ENCODE measurements at regions not wholly inside any gene's neighbourhood (a gene's known extent, or its start where the extent isn't known, plus 50 kb on each side); places are given as distances from the start of the nearest gene placed in this dataset.
A peak's percentile ranks its signal among the peaks of the same experiment; 100 is the strongest.
"Not testable (repeated sequence)": the region's sequence is repeated elsewhere in the genome, so short reads cannot be mapped to it uniquely, and the experiment has no call there.

- peak; percentile 51 for DNase-seq (ENCODE audit: low spot score)
These were observed 115.9 kb upstream of the CACUL1 start for GRCh38 chr10:118870467-118871243.

DNA sequence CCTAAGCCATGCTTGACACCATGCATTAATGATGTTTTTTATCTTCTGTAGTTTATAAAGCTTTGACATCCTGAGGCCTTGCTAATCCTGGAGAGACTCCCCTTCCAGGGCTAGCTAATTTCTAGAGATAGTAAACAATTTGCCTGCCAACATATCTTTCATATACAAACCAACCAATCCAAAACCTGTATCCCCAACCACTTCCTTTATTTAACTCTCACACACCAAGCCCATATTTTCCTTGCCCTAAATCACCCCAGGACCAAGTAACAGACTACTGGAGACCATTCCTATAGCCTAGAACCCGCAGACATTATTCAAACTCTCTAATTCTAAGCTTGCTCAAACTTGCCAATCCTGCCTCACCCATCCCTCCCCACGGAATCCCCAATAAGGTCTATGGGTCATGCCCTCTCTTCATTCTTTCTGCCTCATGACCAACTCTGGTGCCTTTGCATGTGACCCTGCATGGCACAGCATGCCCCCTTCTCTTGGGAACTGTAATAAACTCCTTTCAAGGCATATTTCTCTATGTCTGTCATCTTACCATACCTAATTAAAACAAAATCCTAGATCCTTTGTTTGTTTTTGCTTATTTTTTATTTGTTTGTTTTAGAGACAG, 116.6 kb upstream of the CACUL1 start:
- no peak for DNase-seq (ENCODE audit: low spot score)

GRCh38 chr10:118873091-118873737, 118.4 kb upstream of the CACUL1 start:
- no peak for DNase-seq (ENCODE audit: low spot score)

DNA sequence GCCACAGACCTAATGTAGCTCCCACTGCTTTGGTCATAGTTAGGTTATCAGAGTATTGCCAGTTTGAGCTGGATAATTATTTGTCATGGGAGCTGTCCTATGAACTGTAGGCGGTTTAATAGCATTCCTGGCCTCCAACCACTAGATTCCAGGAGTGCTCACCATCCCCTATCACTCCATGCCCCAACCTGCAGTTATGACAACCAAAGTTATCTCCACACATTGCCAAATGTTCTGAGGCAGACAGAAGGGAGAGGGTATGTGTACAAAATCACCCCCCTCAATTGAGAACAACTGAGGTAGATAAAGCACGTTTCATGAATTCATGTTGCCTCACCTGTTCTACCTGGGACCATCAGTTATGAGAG, 119.0 kb upstream of the CACUL1 start:
- DNase-seq (ENCODE audit: low spot score), result no peak

DNA sequence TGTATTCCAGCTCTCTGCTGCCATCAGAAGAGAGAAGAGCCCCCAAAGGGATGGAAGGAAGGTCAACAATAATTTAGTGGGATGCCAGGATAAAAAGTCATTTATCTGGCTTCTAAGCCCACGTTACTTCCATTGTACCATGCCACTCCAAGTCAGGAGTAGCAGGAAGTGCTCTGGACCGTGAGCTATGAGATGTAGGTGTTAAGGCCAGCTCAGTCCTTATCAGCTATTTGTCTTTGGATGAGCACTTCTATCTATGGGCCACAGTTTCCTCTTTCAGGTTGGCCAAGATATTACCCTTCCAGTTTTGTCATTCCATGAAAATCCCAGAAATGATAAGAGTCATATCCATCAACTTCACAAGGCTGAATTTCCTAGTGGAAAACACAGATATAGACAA, 119.4 kb upstream of the CACUL1 start:
- DNase-seq (ENCODE audit: low spot score), result no peak

DNA sequence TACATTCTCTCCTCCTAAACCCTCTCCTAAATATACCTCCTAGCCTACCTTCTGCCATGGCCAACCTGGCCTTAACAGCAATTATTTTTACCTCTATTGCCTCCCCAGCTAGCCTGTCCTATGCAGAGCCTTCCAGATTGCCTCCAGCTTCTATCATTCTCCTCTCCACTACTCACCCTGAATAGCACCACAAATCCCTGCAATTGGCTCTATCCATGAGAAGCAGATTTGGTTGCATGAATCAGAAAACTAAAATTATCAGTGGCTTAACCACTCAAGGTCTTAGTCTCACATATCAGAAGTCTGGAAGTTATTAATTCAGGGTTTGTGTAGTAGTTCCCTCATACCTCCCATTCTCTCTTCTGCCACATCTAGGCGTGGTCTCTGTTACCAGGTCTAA, 120.3 kb upstream of the CACUL1 start:
- no peak for DNase-seq (ENCODE audit: low spot score)

DNA sequence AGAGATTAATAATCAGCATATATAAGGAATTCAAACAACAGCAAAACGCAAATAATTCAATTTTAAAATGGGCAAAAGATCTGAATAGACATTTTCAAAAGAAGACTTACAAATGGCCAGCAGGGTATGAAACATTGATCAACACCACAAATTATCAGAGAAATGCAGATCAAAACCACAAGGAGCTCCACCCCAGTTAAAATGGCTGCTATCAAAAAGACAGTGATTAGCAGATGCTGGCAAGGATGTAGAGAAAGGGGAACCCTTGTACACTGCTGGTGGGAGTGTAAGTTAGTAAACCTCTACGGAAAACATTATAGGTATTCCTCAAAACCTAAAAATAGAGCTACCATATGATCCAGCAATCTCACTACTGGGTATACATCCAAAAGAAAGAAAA, 128.0 kb upstream of the CACUL1 start:
- no peak for DNase-seq (ENCODE audit: low spot score)

- no peak for DNase-seq (ENCODE audit: low spot score)
These were observed 137.3 kb upstream of the NANOS1 start for GRCh38 chr10:118892255-118892654.

- not testable (repeated sequence) for DNase-seq (ENCODE audit: low spot score)
These were observed 134.6 kb upstream of the NANOS1 start for GRCh38 chr10:118894891-118895290.

DNA sequence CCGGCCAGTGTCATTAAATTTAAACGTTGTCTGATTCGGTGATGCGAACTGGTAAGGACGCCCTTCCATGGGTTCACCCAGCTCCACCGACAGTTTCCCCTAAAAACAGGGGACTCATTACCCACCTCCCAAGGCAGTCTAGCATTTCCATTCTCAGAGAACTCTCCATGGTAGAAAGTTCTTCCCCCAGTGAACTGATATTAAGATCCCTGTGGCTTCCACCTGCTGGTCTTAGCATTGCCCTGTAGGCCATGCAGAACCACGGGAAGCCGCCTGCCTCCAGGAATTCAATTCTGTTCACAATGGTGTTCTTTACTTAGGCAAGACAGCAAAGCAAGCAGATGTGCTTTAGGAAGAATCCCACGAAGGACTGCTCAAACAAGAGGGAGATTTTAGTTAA, 128.9 kb upstream of the NANOS1 start:
- DNase-seq (ENCODE audit: low spot score), result no peak

DNA sequence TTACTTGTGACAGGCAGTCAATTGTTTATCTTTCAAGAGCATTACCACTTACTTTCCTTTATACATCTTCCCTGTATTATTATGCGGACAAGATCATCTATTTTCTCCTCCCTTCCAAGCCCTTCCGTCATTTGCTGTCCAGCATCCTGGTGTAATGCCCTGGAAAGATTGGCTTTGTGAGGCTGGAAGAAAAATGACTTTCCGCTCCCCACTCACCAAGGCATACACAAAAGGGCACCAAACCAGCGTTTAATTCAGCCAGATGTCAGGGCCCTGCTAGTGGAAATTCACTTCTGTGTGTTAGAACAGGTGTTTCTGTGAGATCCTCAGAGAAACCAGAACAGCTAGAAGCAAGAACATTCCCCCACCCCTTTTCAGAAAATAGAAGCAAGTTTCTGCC, 128.1 kb upstream of the NANOS1 start:
- DNase-seq (ENCODE audit: low spot score), result no peak

- no peak for DNase-seq (ENCODE audit: low spot score)
These were observed 127.6 kb upstream of the NANOS1 start for GRCh38 chr10:118901906-118902305.

GRCh38 chr10:118902656-118903055, 126.9 kb upstream of the NANOS1 start:
- not testable (repeated sequence) for DNase-seq (ENCODE audit: low spot score)

DNA sequence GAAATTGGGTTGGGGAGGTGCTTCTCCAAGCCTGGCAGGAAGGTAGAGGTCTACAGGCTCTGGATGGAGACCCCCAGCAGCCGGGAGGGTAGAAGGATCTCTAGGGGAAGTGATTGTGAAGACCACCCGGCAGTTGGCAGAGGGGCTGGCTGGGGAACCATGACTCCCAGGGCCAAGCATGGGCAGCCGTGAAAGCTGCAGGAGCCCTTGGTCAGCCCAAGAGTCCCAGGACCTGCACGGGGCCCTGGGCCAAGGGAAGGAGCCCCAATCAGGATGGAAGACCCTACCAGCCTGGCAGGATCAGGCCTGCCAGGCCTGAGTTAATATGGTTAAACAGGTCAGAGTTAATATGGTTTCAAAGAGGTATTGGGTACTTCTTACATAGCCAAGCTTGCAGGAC, 126.3 kb upstream of the NANOS1 start:
- no peak for DNase-seq (ENCODE audit: low spot score)

- DNase-seq (ENCODE audit: low spot score), result no peak
These were observed 125.8 kb upstream of the NANOS1 start for GRCh38 chr10:118903691-118904090.

DNA sequence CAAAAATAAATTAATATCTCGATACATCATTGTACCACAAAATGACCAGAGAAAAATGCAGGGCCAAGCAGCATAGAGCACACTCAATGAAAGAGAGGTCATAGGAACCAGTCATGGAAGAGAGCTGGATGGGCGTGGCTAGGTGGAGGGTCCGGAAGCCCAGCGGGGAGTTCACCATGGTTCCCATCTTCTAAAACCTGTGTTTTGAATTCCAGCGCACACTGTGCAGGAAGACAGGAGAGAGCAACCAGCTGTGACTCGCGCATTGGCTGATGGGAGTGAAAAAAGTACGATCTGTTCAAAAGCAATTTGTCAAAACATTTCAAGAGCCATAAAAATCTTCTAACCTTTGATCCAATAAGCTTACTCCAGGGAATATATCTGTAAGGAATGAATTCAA, 125.2 kb upstream of the NANOS1 start:
- DNase-seq (ENCODE audit: low spot score), result no peak

- no peak for DNase-seq (ENCODE audit: low spot score)
These were observed 122.5 kb upstream of the NANOS1 start for GRCh38 chr10:118907051-118907450.

DNA sequence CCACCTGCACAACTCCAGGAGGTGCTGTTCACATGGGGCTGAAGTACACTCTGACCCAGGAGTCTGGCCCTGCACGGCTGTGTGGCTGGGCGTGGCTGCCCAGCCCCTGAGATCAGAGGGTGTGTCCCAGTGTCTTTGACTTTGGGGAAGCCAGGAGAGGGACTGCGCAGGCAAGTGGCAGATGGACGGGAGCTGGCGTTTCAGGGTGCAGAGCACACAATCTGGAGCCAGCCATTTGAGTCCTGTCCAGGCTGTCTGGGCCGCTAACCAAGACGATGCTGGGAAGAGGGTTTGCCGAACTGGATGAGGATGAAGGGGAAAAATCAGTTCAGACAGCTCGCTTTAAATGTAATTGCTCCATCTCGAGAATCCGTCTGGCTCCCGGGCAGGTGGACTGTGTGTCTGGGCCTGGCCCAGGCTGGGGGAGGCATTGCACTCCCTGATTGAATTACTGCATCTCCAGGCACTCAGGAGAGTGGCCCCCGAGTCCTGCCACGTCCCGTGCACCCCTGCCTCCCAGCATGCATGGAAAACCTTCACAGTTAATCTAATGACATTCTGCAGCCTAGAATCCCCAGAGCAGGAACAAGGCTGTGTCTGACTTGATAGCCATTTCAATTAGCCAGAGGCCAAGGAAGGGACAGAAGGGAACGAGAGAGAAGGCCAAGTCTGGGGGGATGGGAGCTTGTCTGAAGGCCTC, 120.8 kb upstream of the NANOS1 start:
- peak; percentile 91 for DNase-seq (ENCODE audit: low spot score)

DNA sequence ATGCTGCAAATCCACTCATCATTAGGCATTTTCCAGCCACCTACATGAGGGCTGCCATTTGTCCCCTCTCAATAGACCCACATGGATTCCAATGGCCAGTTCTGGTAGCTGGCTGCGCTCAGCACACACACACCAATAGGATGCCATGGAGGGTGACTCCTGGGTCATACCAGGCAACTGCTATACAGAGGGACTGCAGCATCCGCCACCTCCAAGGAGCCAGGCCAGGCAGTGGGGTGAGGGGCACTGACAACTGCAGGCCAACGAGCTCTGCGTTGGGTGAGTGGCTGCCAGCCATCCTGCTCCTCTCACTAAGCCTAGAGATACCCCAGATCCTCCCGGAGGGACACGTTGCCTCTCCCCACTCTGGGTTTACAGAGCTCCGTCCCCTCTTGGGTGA, 118.8 kb upstream of the NANOS1 start:
- no peak for DNase-seq (ENCODE audit: low spot score)

DNA sequence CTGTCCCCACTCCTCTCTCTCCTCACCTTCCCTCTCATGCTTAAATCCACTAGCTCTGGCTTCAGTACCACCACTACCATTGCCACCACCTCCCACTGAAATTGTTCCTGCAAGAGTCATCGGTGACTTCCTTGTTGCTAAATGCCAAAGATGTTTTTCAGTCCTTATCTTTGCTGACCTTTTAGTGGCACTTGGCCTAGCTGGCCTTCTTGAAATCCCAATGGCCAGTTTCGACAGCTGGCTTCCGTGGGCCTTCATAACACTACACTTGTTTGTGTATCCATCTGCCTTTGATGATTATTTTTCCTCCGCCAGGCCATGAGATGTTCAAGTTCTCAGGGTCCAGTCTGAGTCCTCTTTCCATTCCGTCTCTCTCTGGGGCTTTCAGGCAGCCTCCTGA, 118.2 kb upstream of the NANOS1 start:
- DNase-seq (ENCODE audit: low spot score), result no peak

GRCh38 chr10:118912961-118913600, 116.4 kb upstream of the NANOS1 start:
- DNase-seq (ENCODE audit: low spot score), result no peak

GRCh38 chr10:118913825-118914224, 115.7 kb upstream of the NANOS1 start:
- no peak for DNase-seq (ENCODE audit: low spot score)
